HS-5 (cell line): ENCODE measurements at regions not wholly inside any gene's neighbourhood (a gene's known extent, or its start where the extent isn't known, plus 50 kb on each side); places are given as distances from the start of the nearest gene placed in this dataset.

Experiments used
- DNase-seq: peaks from one replicate; pipeline ENCODE4 v3.0.0-alpha.2; 2012; ENCODE audit warnings: low read depth

- no peak for DNase-seq
Observed at GRCh38 chr1:238201992-238202391, 311.3 kb upstream of the ZP4 start.

DNA sequence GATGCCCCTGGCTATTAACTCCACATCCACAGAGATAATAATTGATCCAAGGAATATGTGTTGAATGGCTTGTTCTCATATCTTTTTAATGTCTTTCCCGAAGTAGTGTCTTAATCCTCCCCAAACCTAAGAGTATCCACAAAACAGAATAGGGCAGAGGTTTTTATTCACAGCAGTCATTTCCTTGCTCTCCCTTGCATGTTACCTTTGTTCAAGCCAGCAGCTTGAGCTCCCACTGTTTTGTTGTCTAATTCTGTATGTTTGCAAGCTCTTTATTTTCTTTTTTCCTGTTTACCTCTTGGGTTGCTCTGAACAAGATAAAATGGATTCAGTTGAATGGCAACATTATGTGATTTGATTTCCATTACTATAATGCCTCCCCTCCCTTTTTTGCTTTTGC, 308.6 kb upstream of the ZP4 start:
- DNase-seq: no peak

DNA sequence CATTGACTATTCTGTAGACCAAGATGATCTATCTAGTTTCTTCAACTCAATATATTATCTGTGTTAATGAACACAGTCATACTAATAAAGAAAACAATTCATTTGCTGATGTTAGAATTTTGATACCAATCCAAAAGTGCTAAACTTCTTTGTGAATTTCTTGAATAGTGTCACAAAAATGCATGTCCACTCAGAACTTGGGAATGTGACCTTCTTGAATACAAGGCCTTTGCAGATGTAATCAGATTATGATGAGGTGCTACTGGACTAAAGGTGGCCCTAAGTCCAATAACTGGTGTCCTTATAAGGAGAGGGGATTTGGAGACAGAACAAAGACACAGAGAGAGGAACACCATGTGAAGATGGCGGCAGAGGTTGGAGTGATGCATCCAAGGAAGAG, 305.8 kb upstream of the ZP4 start:
- DNase-seq: no peak

DNA sequence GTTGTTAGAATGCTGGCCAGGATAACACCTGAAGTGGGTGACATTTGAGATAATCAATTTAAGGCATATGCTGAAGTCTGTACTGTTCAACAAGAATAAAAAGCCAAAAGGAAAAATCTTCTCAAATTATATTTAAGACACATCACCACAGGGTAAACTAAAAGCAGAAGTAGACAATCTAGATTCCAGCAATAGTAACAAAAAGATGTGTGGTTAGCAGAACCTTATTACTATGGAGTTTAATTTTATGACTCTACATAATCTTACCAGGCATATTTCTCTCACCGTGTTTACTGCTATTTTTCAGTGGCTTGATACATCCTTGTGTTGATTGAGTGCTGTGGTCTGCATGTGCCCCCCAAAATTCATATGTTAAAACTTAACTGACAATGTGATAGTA, 300.4 kb upstream of the ZP4 start:
- no peak for DNase-seq

- no peak for DNase-seq
Observed at GRCh38 chr1:238187575-238187949, 296.8 kb upstream of the ZP4 start.

DNA sequence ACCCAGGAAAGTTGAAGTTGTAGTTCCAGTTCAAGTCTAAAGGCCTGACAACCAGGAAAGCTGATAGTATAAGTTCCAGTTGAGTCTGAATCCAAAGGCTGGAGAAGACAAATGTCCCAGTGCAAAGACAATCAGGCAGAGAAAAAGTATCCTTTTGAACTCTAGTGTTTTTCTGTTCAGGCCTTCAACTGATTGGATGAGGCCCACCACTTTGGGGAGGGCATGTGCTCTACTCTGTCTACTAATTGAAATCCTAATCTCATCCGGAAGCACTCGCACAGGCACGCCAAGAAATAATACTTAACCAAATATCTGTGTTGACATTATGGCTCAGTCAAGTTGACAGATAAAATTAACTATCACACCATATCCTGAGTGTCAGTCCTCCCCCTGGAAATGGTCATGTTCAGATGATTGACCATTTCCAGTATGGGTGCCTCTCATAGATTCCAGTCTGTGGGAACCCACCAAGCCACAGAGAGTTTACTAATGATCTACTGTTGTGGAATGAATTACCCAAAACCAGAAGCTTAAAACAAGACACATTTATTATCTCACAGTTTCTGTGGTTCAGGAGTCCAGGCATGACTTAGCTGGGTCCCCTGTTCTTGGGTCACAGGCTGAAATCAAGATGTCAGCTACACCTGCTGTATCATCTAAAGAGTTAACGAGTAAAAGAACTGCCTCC, 296.3 kb upstream of the ZP4 start:
- DNase-seq: no peak

DNA sequence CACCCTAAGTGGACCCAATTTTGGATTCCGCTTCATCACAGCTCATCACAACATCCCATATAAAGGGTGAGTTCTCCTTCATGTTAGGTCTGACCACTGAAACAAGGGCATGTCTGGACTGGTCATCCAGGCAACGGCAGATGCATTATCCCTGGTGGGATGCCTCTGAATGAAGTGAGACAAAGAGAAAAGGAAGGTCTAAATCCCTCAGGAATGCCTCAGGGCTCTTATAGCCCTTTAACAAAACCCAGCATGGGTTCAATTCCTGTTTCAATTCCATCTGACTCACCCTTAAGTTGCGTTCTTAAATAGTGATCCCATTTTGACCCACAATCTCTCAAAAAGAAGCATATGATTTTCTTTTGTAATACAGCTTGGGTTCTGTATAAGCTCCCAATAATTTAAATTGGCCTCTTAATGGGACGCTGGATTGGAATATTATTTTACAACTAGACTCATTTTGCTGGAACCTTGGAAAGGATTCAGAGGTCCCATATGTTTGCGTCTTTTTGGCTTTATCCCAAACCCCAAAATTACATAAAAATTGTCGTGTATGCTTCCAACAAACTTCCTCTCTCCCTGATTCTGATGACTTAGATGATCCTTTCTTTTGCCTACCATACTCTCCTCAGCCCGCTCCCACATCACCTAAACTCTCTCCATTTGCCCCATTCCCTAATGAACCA, 287.4 kb upstream of the ZP4 start:
- DNase-seq: peak; percentile 11

- DNase-seq: no peak
Observed at GRCh38 chr1:238177351-238177750, 286.6 kb upstream of the ZP4 start.

DNA sequence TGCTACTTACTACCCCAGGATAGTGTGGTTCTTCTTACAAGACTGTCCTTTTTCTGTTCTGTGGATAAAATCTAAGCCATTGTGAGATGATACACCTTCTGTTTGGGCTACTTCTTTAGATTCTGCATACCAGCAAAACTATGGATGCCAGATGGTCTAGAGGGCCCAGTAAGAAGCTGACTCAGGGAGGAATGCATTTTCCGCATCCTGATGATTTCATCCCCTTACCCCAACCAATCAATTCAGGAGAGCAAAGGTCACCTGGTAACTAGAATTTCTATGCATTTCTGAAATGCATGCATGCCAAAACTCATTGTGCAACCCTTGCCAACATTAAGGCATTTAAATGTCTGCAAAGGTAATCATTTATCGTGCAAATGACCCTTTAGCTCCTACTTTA, 285.7 kb upstream of the ZP4 start:
- DNase-seq: peak; percentile 31

DNA sequence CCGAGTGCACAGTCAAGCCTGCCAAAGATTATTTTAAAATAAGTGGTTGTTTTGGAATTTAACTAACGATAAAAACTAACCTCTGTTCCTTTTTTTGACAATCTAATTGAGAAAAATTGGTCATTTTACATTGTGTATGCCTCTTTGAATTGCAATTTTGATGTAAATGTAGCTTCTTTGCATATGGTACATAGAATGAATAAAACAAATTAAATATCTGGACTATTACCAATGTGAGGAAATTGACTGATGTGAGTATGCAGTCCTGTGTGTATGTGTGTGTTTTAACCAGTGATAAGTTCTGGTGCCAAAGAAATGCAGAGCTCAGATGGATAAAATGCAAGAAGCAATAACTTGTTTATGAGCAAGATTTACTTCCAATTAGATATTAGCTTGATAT, 281.3 kb upstream of the ZP4 start:
- DNase-seq: no peak

- no peak for DNase-seq
Observed at GRCh38 chr1:238161955-238162354, 271.2 kb upstream of the ZP4 start.

GRCh38 chr1:238153939-238154338, 263.2 kb upstream of the ZP4 start:
- DNase-seq: no peak

- no peak for DNase-seq
Observed at GRCh38 chr1:238153253-238153652, 262.5 kb upstream of the ZP4 start.

DNA sequence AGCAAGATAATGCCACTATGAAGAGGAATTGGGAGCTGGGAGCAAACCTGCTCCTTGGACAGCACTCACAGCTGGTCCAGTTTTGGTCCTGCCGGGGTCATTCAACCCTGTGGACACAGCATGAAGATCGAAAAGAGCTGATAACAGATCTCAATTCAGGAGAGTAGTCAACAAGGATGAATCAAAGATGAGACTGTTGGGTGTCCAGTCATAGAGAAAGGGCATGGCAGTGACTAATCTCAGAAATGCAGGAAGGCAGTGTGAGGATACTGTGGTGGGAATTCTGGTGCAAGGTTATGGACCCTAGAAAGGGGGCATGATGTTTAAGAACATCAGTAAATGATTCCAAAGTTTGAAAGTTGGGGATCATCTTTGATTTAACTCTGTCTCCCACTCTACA, 261.4 kb upstream of the ZP4 start:
- DNase-seq: peak; percentile 13

DNA sequence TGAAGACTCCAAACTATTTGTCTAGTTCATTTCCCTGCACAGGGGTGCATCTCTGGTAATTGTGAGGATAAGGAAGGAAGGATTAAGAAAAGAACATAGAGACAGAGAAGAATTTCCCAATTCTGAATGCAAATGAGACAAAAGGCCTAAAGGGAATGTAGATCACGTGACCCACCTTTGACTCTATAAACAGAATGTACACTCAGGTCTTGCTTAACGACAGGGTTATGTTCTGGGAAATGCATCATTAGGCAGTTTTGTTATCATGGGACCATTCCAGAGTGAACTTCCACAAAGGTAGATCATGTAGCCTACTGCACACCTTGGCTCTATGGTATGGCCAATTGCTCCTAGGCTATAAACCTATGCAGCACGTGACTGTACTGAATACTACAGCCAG, 252.3 kb upstream of the ZP4 start:
- no peak for DNase-seq

DNA sequence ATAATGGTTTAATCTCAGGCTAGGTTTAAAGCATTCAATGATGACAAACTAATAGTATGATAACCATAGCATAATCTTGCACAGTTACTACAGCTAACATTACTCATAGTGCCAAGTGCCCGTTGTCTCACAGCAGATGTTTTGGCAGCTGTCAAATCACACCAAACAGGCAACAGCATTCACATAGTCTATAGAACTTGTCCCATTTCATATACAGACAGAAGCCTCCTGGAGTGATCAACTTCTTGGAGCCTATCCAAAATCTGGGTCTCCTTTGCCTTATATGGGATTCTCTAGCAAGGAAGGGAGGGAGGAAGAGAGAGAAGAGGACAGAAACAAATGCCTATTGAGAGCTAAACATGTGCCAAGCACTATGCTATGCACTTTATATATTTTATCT, 250.6 kb upstream of the ZP4 start:
- DNase-seq: no peak

DNA sequence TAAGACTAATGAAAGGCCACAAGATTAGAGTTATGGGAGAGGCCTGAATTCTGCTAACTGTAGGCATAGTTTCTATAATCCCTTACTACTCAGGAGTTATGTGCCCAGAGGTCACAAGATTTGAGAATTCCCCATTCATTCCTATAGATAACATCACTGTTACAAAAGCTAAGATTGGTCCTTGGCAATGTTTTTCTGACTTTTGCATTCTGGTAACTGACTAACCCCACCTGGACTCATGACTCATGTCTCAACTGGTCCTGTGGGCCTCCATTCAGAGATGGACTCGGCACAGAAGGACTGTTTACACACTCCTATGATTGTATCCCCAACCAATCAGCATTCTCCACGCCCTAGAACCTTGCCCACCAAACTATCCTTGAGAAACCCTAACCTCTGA, 249.0 kb upstream of the ZP4 start:
- DNase-seq: no peak

DNA sequence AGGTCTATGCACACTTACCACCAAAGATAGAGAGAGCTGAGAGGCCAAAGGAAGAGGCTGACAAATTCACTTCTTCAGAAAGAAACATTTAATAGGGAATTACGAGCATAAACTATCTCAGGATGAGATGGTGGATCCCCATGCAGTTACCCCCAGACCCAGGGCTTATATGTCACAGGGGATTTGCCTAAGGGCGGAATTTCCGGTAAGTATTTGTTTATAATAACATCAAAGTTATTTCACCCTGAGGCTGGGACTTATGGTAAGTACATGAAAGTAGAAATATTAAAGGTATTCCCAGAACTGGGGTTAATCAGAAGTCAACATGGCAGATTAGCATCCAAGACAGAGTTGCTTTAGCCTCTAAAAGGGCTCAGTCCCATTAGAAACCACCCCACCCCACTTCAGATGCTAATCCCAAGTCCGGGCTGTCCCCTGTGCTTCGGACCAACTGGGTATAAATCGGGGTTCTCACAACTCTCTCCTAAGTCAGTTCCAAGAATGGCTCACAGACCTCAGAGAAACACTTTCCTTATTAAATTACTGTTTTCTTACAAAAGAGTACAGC, 247.4 kb upstream of the ZP4 start:
- DNase-seq: no peak

- DNase-seq: no peak
Observed at GRCh38 chr1:238135708-238136664, 245.3 kb upstream of the ZP4 start.

DNA sequence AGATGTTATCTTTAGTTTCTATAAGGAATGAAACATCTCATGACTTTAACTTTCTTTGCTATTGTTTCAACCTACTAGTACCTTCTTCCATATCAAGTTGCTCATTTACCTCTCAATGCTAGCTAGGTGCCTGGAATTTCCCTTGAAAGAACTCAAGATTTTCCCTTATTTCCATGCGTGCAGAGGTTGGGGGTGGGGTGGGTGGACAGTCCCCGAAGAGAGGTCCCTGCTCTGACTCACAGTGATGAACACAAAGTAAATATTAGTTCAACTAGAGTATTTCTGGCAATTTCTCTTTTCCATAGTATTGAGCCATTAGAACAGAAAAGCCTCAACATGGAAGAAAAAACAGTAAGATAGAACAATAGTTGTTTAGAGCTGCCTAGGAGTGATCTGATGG, 239.0 kb upstream of the ZP4 start:
- no peak for DNase-seq

GRCh38 chr1:238123201-238123600, 232.5 kb upstream of the ZP4 start:
- no peak for DNase-seq

- DNase-seq: no peak
Observed at GRCh38 chr1:238119861-238120260, 229.1 kb upstream of the ZP4 start.

DNA sequence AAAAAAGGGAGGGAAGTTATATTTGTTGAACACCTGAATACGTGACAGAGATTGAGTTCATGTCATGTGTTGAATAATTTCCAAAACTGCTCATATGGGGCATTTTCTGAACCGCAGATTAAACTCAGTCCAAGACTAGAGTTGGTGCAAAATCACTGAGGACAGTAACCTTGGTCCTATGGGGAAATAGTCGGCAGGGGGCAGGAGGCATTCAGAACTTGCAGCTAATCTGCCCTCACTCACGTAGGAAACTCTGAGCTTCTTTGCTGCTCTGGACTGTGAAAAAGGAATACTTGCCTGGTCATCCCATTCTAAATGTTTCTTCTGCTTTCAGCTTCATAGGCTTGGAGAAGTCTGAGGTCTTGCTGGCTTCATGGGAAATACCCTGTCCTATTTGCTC, 228.3 kb upstream of the ZP4 start:
- no peak for DNase-seq
